ENCODE measurements at regions not wholly inside any gene's neighbourhood (a gene's known extent, or its start where the extent isn't known, plus 50 kb on each side); places are given as distances from the start of the nearest gene placed in this dataset.
"Not testable (repeated sequence)": the region's sequence is repeated elsewhere in the genome, so short reads cannot be mapped to it uniquely, and the experiment has no call there.

DNA sequence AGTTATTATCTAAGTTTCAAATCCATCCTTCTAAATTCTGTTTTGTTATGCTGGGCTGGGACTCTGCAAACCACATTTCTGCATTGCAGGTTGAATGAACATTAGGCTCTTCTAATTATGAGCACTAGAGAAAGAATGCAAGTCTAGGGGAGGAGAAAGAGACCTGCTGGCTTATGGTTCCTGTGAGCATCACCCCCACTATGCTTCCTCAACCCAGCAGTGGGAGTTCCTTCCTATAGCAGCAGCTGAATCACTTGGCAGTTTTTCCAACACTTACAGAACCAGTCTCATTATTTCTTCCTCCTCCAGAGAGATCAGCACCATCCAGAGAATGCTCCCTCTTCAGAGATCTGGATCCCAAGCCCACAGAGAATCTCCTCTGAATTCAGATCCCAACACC is 297.7 kb upstream of the CLEC14A start:
- no peak overlapping the region for H3K4me3 Mint-ChIP-seq
- no peaks in the 10 kb centered on the region for H3K27me3 Mint-ChIP-seq (ENCODE audit: low read depth)

DNA sequence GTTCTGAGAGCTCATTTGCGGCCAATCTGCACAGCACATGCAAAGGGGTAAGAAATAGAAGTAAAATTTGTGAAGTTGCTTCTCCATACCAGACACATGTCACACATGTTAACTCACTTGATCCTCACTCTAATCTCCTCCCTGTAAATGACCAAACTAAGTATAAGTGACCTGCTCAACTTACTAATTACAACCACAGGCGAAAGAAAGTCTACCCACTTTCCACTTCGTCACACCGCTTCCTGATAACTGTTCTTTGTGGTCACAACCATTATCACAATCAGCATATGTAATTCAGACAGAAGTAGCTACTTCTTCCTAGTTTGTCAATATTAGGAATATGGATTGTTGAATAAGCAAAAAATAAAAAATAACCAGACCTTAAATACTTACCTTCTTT is 293.7 kb upstream of the CLEC14A start:
- no peak for DNase-seq
- Mint-ChIP-seq H3K27me3 (ENCODE audit: low read depth) (no peaks in the 10 kb centered on the region), H3K36me3 (ENCODE audit: insufficient read depth) (no peaks in the 10 kb centered on the region), H3K4me1 (ENCODE audit: low read depth) (no peaks in the 10 kb centered on the region), H3K4me3 (no peak overlapping the region), H3K9me3 (no peaks in the 10 kb centered on the region)
- ATAC-seq = no peak

More for the DNA sequence above, 297.7 kb upstream of the CLEC14A start:
- Mint-ChIP-seq H3K4me1 (ENCODE audit: low read depth) (no peaks in the 10 kb centered on the region), H3K36me3 (ENCODE audit: insufficient read depth) (no peaks in the 10 kb centered on the region), H3K9me3 (no peaks in the 10 kb centered on the region)
- no peak for DNase-seq
- ATAC-seq = no peak

DNA sequence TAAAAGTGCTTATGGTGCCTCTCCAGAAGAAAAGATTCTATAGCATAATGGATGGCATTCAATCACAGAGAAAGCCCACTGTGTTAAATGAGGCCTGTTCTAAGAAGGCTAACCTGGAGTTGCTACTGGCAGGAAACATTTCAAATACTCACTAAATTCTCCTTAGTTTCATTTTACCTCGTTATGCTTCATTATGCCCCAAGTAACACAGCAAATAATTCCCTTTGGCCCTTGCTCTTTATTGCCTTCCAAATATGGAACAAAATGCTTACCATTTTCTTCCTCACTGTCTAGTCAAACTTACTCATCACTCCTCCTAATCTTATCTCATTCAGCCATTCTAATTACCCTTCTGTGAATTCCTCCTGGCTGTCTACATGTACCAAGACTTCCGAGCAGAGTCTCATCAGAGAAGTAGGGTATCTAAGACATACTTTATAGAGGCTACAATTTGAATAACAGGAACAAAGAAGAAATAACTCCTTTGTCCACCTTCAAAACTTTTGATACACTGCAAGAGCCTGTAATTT is 292.1 kb upstream of the CLEC14A start:
- Mint-ChIP-seq H3K4me1 (ENCODE audit: low read depth) (no peaks in the 10 kb centered on the region), H3K36me3 (ENCODE audit: insufficient read depth) (no peaks in the 10 kb centered on the region), H3K9me3 (no peaks in the 10 kb centered on the region), H3K27me3 (ENCODE audit: low read depth) (no peaks in the 10 kb centered on the region), H3K4me3 (no peak overlapping the region)
- ATAC-seq (no peak), DNase-seq (no peak)

DNA sequence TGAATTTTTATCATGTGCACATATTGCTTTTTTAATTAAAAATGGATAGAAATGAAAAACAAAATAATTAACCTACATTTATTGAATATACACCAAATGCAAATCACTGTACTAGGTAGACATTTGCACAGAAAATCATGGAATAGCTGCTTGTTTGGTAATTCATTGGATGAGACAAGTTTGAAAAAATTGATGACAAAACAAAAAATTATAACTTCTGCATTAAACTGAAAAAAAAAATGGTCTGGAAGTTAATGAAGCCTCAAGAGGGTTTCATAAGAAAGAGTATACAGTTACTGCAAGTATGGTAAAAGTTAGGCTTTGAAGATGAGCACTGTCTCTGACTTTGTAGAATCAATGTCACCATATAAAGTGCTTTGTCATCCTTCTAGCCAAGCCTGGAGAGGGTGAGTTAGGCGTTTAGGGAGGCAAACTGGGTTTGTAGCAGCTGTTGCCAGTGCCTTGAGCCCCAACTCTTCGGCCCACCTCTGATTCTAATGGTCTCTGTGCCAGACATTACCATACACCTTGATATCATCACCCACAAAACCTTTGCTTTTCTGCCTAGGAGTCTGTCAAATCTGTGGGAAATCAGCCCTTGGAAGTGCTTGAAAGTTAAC is 291.1 kb upstream of the CLEC14A start:
- no peaks in the 10 kb centered on the region for H3K36me3 Mint-ChIP-seq (ENCODE audit: insufficient read depth)
- DNase-seq = no peak
- no peaks in the 10 kb centered on the region for H3K9me3 Mint-ChIP-seq
- no peak overlapping the region for H3K4me3 Mint-ChIP-seq
- H3K4me1 Mint-ChIP-seq (ENCODE audit: low read depth) = no peaks in the 10 kb centered on the region
- H3K27me3 Mint-ChIP-seq (ENCODE audit: low read depth) = peaks cover under 1% of the 10 kb centered on the region
- no peak for ATAC-seq

DNA sequence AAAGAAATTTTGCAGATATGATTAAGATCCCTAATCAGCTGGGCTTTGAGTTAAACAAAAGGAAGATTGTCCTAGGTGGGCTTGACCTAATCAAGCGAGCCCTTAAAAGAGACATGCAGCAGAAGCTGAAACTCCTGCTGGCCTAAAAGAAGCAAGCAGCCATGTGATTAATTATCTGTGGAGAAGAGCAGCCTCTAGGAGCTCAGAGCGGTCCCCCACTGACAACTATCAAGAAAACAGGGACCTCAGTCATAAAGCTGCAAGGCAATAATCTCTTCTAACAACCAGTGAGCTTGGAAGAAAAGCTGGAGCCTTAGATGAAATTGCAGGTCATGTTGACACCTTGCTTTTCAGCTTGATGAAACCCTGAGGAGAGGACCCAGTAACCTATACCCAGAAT is 288.9 kb upstream of the CLEC14A start:
- Mint-ChIP-seq H3K36me3 (ENCODE audit: insufficient read depth) (no peaks in the 10 kb centered on the region), H3K9me3 (no peaks in the 10 kb centered on the region), H3K4me1 (ENCODE audit: low read depth) (no peaks in the 10 kb centered on the region), H3K4me3 (no peak overlapping the region), H3K27me3 (ENCODE audit: low read depth) (peaks cover 1% of the 10 kb centered on the region)
- no peak for ATAC-seq
- no peak for DNase-seq

DNA sequence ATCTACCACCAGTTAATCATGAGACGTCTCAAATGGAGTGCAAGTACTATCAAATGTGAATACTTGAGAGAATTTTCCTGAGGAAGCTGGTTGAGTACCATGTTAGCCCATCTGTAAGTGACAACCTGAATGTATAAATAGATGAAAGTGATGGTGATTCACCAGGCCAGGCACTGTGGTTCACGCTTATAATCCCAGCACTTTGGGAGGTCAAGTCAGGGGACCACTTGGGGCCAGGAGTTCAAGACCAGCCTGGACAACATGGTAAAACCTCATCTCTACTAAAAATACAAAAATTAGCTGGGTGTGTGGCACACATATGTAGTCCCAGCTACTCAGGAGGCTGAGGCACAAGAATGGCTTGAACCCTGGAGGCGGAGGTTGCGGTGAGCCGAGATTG is 288.0 kb upstream of the CLEC14A start:
- not testable (repeated sequence) for H3K27me3 Mint-ChIP-seq (ENCODE audit: low read depth); H3K4me1 Mint-ChIP-seq (ENCODE audit: low read depth); DNase-seq; H3K36me3 Mint-ChIP-seq (ENCODE audit: insufficient read depth); H3K9me3 Mint-ChIP-seq; H3K4me3 Mint-ChIP-seq; ATAC-seq

DNA sequence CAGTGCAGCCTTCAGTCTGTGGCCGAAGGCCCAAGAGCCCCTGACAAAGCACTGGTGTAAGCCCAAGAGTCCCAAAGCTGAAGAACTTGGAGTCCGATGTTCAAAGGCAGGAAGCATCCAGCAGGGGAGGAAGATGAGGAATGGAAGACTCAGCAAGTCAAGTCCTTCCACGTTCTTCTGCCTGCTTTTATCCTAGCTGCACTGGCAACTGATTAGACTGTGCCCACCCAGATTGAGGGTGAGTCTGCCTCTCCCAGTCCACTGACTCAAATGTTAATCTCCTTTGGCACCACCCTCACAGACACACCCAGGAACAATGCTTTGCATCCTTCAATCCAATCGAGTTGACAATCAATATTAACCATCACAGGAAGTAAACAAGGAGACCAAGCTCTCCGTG is 282.2 kb upstream of the CLEC14A start:
- H3K9me3 Mint-ChIP-seq; H3K36me3 Mint-ChIP-seq (ENCODE audit: insufficient read depth); H3K4me3 Mint-ChIP-seq; H3K4me1 Mint-ChIP-seq (ENCODE audit: low read depth); H3K27me3 Mint-ChIP-seq (ENCODE audit: low read depth); DNase-seq; ATAC-seq: not testable (repeated sequence)

DNA sequence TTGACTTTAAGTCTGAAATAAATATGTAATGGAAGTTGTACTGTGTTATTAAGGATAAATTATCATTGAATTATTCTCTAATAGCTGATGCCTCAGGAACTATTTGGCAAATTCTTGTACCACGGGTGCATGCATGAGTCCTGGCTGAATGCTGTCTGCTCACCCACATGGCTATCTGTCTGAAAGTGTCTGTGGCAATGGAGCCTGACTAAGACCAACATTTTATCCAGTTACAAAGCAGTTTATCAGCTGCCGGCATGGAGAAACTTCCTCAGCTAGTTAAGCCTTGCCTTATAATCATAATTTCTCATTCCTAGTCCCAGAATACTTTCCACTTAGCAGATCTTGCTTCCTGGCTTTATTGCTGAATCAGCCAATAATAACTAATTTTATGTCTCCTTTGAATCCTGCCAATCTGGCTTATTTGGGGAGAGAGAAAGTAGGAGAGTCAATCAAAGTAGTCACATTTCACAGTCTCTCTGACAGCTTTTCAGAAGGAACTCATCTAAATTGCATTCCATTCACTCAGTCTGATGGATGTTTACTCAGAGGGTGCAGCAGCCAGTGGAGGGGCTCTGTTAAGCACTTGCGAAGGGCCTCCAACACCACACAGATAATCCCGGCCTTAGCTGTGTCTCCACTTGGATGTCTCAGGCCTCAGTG is 280.6 kb upstream of the CLEC14A start:
- no peak overlapping the region for H3K4me3 Mint-ChIP-seq
- H3K9me3 Mint-ChIP-seq = no peaks in the 10 kb centered on the region
- no peak for DNase-seq
- no peaks in the 10 kb centered on the region for H3K27me3 Mint-ChIP-seq (ENCODE audit: low read depth)
- no peaks in the 10 kb centered on the region for H3K36me3 Mint-ChIP-seq (ENCODE audit: insufficient read depth)
- ATAC-seq = no peak
- H3K4me1 Mint-ChIP-seq (ENCODE audit: low read depth) = no peaks in the 10 kb centered on the region

DNA sequence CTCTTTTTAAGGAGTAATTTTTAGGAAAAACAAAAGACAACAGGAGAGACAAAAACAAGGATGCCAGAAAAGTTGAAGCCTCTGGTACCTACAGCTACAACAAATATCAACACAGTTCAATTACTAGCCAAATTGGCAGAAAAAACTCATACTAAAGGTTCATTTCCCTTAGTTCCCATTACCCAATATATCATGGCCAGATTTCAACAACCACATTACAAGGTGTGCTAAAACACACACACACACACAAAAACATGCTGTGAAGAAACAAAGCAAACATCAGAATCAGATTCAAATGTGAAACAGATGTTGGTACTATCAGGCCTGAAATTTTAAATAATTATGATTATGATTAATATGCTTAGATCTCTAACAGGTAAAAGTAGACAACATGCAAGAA is 272.7 kb upstream of the CLEC14A start:
- no peaks in the 10 kb centered on the region for H3K4me1 Mint-ChIP-seq (ENCODE audit: low read depth)
- ATAC-seq = no peak
- no peaks in the 10 kb centered on the region for H3K9me3 Mint-ChIP-seq
- no peak overlapping the region for H3K4me3 Mint-ChIP-seq
- H3K27me3 Mint-ChIP-seq (ENCODE audit: low read depth) = no peaks in the 10 kb centered on the region
- H3K36me3 Mint-ChIP-seq (ENCODE audit: insufficient read depth) = no peaks in the 10 kb centered on the region
- DNase-seq = no peak

DNA sequence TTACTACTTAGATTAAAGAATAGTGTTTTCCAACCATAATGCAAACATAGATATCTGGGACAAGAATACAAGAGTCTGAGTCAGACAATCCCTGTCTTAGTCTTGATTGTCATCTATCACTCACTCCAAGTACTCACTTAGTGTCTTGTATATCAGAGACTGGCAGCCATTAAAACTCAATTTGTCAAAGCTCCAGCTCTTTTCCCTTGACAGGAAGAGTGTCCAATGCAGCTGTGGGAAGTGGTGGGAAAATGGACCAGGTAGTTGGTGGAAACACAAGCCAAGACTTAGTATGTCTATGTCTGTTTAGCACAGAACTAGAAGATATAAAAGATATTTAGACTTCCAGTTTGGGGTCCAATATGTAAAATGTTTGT is 271.6 kb upstream of the CLEC14A start:
- no peaks in the 10 kb centered on the region for H3K27me3 Mint-ChIP-seq (ENCODE audit: low read depth)
- H3K36me3 Mint-ChIP-seq (ENCODE audit: insufficient read depth) = no peaks in the 10 kb centered on the region
- DNase-seq (no peak), ATAC-seq (no peak)
- no peaks in the 10 kb centered on the region for H3K4me1 Mint-ChIP-seq (ENCODE audit: low read depth)
- H3K9me3 Mint-ChIP-seq = no peaks in the 10 kb centered on the region
- H3K4me3 Mint-ChIP-seq = no peak overlapping the region

DNA sequence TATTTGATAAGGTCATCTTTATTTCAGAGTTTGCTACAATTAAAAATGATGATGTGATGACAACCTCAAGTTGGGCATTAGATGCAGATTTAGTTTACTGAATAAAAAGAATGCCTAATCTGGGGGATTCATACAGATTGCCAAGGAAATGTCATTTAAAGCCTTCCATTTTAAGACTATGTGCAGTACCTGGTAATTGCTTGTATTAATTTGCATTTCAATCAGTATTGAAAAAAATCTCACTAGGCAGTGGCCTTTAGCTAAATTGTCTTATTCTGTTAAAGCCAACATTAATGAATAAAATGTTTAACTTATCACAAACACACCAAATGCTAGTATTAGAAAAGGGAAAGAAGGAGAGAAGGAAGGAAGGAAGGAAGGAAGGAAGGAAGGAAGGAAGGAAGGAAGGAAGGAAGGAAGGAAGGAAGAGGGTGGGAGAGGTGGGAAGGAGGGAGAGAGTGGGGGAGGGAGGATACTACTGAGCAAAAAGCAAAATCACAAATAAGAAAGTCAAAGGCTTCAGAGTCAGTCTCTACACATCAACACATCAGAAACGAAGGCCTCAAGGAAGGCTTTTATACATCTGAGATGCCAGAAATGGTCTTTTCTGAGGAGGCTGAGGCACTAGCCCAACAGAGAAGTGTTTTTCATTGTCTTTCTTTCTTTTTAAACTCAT is 271.1 kb upstream of the CLEC14A start:
- Mint-ChIP-seq H3K9me3 (no peaks in the 10 kb centered on the region), H3K4me1 (ENCODE audit: low read depth) (no peaks in the 10 kb centered on the region), H3K4me3 (no peak overlapping the region), H3K27me3 (ENCODE audit: low read depth) (no peaks in the 10 kb centered on the region), H3K36me3 (ENCODE audit: insufficient read depth) (no peaks in the 10 kb centered on the region)
- DNase-seq (no peak), ATAC-seq (no peak)

DNA sequence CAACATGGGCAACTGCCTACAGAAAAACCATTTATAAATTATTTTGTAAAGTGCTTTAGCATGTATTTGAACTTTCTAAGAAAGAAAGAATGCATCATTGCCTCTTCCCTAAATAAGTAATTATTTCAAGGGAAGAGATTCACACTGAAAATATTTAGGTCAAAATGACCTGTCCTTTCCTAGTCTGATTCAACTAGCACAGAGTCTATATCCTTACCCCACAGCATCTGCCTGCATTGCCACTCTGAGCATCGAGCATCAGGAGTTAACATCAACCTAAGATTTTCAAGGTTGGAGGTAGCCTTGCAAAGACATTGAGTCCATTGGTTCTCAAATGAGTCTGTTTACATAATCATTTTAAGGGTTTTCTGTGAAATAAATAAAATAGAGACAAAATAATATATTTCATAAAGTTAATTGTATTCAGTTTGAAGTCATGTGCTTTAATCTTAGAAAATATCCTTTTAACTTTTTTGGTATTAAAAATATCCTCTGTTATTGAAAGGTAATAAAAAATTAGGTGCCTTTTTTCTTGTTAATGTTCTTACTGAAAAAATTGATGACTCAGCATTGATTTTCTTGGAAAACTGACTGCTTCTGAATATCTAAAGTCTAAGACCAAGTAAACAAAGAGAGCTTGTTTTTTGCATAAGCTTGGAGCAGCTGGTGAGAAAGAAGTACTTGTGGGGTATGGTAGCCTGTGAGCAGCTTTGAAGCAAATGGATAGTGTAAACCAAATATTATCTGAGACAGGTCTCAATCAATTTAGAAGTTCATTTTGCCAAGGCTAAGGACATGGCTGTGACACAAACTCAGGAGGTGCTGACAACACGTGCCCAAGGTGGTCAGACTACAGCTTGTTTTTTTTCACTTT is 269.0 kb upstream of the CLEC14A start:
- no peaks in the 10 kb centered on the region for H3K27me3 Mint-ChIP-seq (ENCODE audit: low read depth)
- H3K4me1 Mint-ChIP-seq (ENCODE audit: low read depth) = no peaks in the 10 kb centered on the region
- ATAC-seq = no peak
- no peak overlapping the region for H3K4me3 Mint-ChIP-seq
- H3K9me3 Mint-ChIP-seq = no peaks in the 10 kb centered on the region
- DNase-seq = no peak
- no peaks in the 10 kb centered on the region for H3K36me3 Mint-ChIP-seq (ENCODE audit: insufficient read depth)

DNA sequence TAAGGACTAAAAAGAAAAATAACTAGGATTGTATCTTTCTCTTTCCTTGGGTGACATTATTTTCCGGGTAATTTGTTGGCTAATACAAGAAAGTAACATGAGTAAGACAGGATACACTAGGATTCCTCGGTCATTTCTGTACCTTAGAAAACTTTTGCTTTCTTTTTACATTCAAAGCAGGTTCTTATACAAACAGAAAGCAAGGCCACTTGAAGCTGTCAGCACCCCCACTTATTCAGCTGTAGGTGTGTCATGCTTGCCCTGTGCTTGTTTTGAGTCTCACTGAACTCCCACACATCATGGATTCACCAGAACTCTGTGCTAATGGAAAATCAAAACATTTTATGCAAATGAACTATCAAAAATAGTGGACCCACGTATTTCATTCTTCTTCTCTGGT is 266.8 kb upstream of the CLEC14A start:
- Mint-ChIP-seq H3K4me3 (no peak overlapping the region), H3K4me1 (ENCODE audit: low read depth) (no peaks in the 10 kb centered on the region), H3K36me3 (ENCODE audit: insufficient read depth) (no peaks in the 10 kb centered on the region), H3K27me3 (ENCODE audit: low read depth) (no peaks in the 10 kb centered on the region), H3K9me3 (no peaks in the 10 kb centered on the region)
- no peak for ATAC-seq
- DNase-seq = no peak

DNA sequence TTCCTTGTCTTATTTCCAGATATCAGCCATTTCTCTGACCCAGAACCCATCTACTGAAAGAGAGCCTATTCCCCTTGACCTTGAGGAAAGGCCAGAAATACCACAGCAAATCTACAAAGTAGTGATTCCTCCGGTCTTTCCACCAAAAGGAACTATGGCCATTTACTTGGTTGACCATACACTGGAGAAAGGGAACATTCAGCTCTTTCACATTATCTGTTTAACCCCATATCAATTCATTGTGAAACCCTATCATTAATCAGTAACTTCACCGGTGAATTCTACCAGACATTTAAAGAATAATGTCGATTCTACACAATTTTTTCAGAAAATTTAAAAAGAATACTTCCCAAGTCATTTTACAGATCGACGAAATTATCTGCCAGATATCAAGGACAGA is 265.7 kb upstream of the CLEC14A start:
- ATAC-seq = no peak
- no peak for DNase-seq
- H3K9me3 Mint-ChIP-seq = no peaks in the 10 kb centered on the region
- H3K4me1 Mint-ChIP-seq (ENCODE audit: low read depth) = no peaks in the 10 kb centered on the region
- H3K27me3 Mint-ChIP-seq (ENCODE audit: low read depth) = no peaks in the 10 kb centered on the region
- H3K4me3 Mint-ChIP-seq = no peak overlapping the region
- no peaks in the 10 kb centered on the region for H3K36me3 Mint-ChIP-seq (ENCODE audit: insufficient read depth)

Measured in activated T-cell treated with anti-CD3 and anti-CD28 coated beads, Interleukin-2, amount 50 U/mL, for 4 hours (primary cell).